Neural cell (in vitro differentiated cells): ENCODE measurements at regions not wholly inside any gene's neighbourhood (a gene's known extent, or its start where the extent isn't known, plus 50 kb on each side); places are given as distances from the start of the nearest gene placed in this dataset.

Source experiments
- H2AFZ ChIP-seq: fragments of 200-600, 300-800 bp; sonication (generic), shearing (Covaris generic); 2 replicates; pipeline ENCODE4 v1.6.0; 2014; ENCODE audit warnings: low read depth, mild to moderate bottlenecking, antibody characterized with exemption, low read length, moderate library complexity
- H3F3A ChIP-seq: fragments of 200-600 bp; shearing (Covaris generic); 2 replicates; pipeline ENCODE4 v1.6.1; 2016; ENCODE audit warnings: mild to moderate bottlenecking, moderate library complexity, mixed read lengths, antibody characterized with exemption, low read length; ENCODE audit not compliant: insufficient read depth, poor library complexity, severe bottlenecking
- H3K27ac ChIP-seq: fragments of 200-600, 300-800 bp; sonication (generic), shearing (Covaris generic); 2 replicates; pipeline ENCODE4 v1.5.1; 2014; ENCODE audit warnings: mild to moderate bottlenecking, low read length, moderate library complexity
- H3K27me3 ChIP-seq: fragments of 300-800, 200-600 bp; sonication (generic), shearing (Covaris generic); 2 replicates; pipeline ENCODE4 v1.6.0; 2014; ENCODE audit warnings: mild to moderate bottlenecking, low read depth, low read length, moderate library complexity; ENCODE audit not compliant: insufficient read depth
- H3K36me3 ChIP-seq: fragments of 300-800, 200-600 bp; sonication (generic), shearing (Covaris generic); 2 replicates; pipeline ENCODE4 v1.5.1; 2014; ENCODE audit warnings: mild to moderate bottlenecking, antibody characterized with exemption, low read length, moderate library complexity; ENCODE audit not compliant: insufficient read depth
- H3K4me2 ChIP-seq: fragments of 300-800, 200-600 bp; sonication (generic), shearing (Covaris generic); 2 replicates; pipeline ENCODE4 v1.6.0; 2014; ENCODE audit warnings: mild to moderate bottlenecking, low read length
- H3K4me3 ChIP-seq: fragments of 300-800, 200-600 bp; sonication (generic), shearing (Covaris generic); 2 replicates; pipeline ENCODE4 v1.5.1; 2014; ENCODE audit warnings: mild to moderate bottlenecking, low read length, moderate library complexity
- H3K79me2 ChIP-seq: fragments of 200-600 bp; shearing (Covaris generic); replicated peaks from 2 replicates; pipeline ENCODE4 v1.6.0; 2014; ENCODE audit warnings: mild to moderate bottlenecking, low read length, moderate library complexity; ENCODE audit not compliant: insufficient read depth
- H3K9ac ChIP-seq: fragments of 300-800, 200-600 bp; sonication (generic), shearing (Covaris generic); 2 replicates; pipeline ENCODE4 v1.6.1; 2016; ENCODE audit warnings: mild to moderate bottlenecking, low read length, mixed read lengths
- H3K9me2 ChIP-seq: fragments of 200-600 bp; shearing (Covaris generic); 2 replicates; pipeline ENCODE4 v1.6.1; 2016; ENCODE audit warnings: mild to moderate bottlenecking, low read length, mixed read lengths; ENCODE audit not compliant: insufficient read depth
- H3K9me3 ChIP-seq: fragments of 200-600, 300-800 bp; sonication (generic), shearing (Covaris generic); 2 replicates; pipeline ENCODE4 v1.6.1; 2016; ENCODE audit warnings: mild to moderate bottlenecking, mixed run types, low read length, moderate library complexity, mixed read lengths
- H4K20me1 ChIP-seq: fragments of 200-600 bp; shearing (Covaris generic); 2 replicates; pipeline ENCODE4 v1.6.1; 2016; ENCODE audit warnings: mild to moderate bottlenecking, mixed run types; ENCODE audit not compliant: insufficient read depth
- EP300 ChIP-seq: fragments of 450-650 bp; conservative IDR thresholded peaks from 2 replicates; pipeline ENCODE4 v1.6.1; 2014; ENCODE audit warnings: antibody characterized with exemption, mild to moderate bottlenecking, moderate library complexity; ENCODE audit not compliant: poor library complexity, severe bottlenecking
- EZH2 ChIP-seq: fragments of 200-600, 300-800 bp; shearing (Covaris generic), sonication (generic); IDR thresholded peaks from 2 replicates; pipeline ENCODE4 v1.6.1; 2014; ENCODE audit warnings: antibody characterized with exemption, low read length, borderline replicate concordance, mild to moderate bottlenecking; ENCODE audit not compliant: insufficient read depth, poor library complexity, severe bottlenecking
- MXI1 ChIP-seq: fragments of 450-650 bp; conservative IDR thresholded peaks from 2 replicates; pipeline ENCODE4 v1.6.1; 2014; ENCODE audit warnings: antibody characterized with exemption, mild to moderate bottlenecking; ENCODE audit not compliant: poor library complexity, severe bottlenecking
- POLR2AphosphoS5 ChIP-seq: IDR thresholded peaks from 2 replicates; pipeline ENCODE4 v1.6.1; 2012
- RAD21 ChIP-seq: fragments of 450-650 bp; conservative IDR thresholded peaks from 2 replicates; pipeline ENCODE4 v1.6.1; 2014; ENCODE audit warnings: antibody characterized with exemption, mild to moderate bottlenecking, moderate library complexity
- SMC3 ChIP-seq: fragments of 450-650 bp; conservative IDR thresholded peaks from 2 replicates; pipeline ENCODE4 v1.6.1; 2014; ENCODE audit warnings: antibody characterized with exemption, mild to moderate bottlenecking, moderate library complexity; ENCODE audit not compliant: poor library complexity
- TAF1 ChIP-seq: IDR thresholded peaks from 2 replicates; pipeline ENCODE4 v1.6.1; 2012; ENCODE audit warnings: low read depth
- TF ChIP-seq, protein P1 (sequence below): fragments of 450-650 bp; IDR thresholded peaks from 2 replicates; pipeline ENCODE4 v1.5.1; 2014; ENCODE audit warnings: antibody characterized with exemption, mild to moderate bottlenecking, moderate library complexity; ENCODE audit not compliant: poor library complexity, severe bottlenecking
- TF ChIP-seq, protein P2 (sequence below): IDR thresholded peaks from 2 replicates; pipeline ENCODE4 v1.6.1; 2012; ENCODE audit warnings: borderline replicate concordance

DNA sequence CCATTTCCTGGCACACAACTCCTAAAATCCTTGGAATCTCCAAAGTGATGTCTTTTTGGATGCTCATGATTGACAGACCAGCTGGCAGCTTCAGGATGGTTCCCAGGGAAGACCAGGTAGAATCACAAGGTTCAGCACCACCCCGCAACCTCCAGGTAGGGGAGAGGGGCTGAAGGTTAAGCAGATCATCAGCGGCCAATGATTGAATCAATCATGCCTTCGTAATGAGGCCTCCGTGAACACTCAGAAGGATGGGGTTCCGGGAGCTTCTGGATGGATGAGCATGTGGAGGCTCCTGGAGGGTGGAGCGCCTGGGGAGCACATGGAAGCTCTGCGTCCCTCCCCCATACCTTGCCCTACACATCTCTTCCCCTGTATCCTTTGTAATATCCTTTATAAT is 185.9 kb downstream of the SEC14L1 start:
- Histone ChIP-seq H2AFZ (no peak overlapping the region), H3K9me3 (no peaks in the 10 kb centered on the region), H3K9ac (no peak overlapping the region), H3K36me3 (no peaks in the 10 kb centered on the region), H3K9me2 (no peaks in the 10 kb centered on the region), H3K4me2 (no peak overlapping the region), H3F3A (no peaks in the 10 kb centered on the region), H4K20me1 (no peaks in the 10 kb centered on the region), H3K27ac (no peak overlapping the region), H3K79me2 (no peaks in the 10 kb centered on the region), H3K4me3 (no peak overlapping the region), H3K27me3 (no peaks in the 10 kb centered on the region)
- no peak for TF ChIP-seq EZH2
- no peak for TF ChIP-seq POLR2AphosphoS5
- TF ChIP-seq SMC3: no peak
- no peak for TF ChIP-seq EP300
- TF ChIP-seq, protein P1, sequence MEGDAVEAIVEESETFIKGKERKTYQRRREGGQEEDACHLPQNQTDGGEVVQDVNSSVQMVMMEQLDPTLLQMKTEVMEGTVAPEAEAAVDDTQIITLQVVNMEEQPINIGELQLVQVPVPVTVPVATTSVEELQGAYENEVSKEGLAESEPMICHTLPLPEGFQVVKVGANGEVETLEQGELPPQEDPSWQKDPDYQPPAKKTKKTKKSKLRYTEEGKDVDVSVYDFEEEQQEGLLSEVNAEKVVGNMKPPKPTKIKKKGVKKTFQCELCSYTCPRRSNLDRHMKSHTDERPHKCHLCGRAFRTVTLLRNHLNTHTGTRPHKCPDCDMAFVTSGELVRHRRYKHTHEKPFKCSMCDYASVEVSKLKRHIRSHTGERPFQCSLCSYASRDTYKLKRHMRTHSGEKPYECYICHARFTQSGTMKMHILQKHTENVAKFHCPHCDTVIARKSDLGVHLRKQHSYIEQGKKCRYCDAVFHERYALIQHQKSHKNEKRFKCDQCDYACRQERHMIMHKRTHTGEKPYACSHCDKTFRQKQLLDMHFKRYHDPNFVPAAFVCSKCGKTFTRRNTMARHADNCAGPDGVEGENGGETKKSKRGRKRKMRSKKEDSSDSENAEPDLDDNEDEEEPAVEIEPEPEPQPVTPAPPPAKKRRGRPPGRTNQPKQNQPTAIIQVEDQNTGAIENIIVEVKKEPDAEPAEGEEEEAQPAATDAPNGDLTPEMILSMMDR: no peak
- TF ChIP-seq TAF1: no peak
- no peak for TF ChIP-seq RAD21
- TF ChIP-seq, protein P2, sequence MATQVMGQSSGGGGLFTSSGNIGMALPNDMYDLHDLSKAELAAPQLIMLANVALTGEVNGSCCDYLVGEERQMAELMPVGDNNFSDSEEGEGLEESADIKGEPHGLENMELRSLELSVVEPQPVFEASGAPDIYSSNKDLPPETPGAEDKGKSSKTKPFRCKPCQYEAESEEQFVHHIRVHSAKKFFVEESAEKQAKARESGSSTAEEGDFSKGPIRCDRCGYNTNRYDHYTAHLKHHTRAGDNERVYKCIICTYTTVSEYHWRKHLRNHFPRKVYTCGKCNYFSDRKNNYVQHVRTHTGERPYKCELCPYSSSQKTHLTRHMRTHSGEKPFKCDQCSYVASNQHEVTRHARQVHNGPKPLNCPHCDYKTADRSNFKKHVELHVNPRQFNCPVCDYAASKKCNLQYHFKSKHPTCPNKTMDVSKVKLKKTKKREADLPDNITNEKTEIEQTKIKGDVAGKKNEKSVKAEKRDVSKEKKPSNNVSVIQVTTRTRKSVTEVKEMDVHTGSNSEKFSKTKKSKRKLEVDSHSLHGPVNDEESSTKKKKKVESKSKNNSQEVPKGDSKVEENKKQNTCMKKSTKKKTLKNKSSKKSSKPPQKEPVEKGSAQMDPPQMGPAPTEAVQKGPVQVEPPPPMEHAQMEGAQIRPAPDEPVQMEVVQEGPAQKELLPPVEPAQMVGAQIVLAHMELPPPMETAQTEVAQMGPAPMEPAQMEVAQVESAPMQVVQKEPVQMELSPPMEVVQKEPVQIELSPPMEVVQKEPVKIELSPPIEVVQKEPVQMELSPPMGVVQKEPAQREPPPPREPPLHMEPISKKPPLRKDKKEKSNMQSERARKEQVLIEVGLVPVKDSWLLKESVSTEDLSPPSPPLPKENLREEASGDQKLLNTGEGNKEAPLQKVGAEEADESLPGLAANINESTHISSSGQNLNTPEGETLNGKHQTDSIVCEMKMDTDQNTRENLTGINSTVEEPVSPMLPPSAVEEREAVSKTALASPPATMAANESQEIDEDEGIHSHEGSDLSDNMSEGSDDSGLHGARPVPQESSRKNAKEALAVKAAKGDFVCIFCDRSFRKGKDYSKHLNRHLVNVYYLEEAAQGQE: no peak
- no peak for TF ChIP-seq MXI1

- Histone ChIP-seq H3K36me3 (no peaks in the 10 kb centered on the region), H3K9me3 (no peaks in the 10 kb centered on the region), H4K20me1 (no peaks in the 10 kb centered on the region), H3K4me2 (no peak overlapping the region), H3K27ac (no peak overlapping the region), H2AFZ (no peak overlapping the region), H3K9me2 (no peaks in the 10 kb centered on the region), H3K9ac (no peak overlapping the region), H3F3A (no peaks in the 10 kb centered on the region), H3K4me3 (no peak overlapping the region), H3K79me2 (no peaks in the 10 kb centered on the region), H3K27me3 (no peaks in the 10 kb centered on the region)
- no peak for TF ChIP-seq POLR2AphosphoS5
- TF ChIP-seq, protein P1: no peak
- TF ChIP-seq, protein P2: no peak
- no peak for TF ChIP-seq EP300
- no peak for TF ChIP-seq RAD21
- no peak for TF ChIP-seq SMC3
- no peak for TF ChIP-seq EZH2
- TF ChIP-seq TAF1: no peak
- no peak for TF ChIP-seq MXI1
Measured at GRCh38 chr17:77327181-77327565, 186.4 kb downstream of the SEC14L1 start.
